C4-2B (cell line): ENCODE measurements at regions not wholly inside any gene's neighbourhood (a gene's known extent, or its start where the extent isn't known, plus 50 kb on each side); places are given as distances from the start of the nearest gene placed in this dataset.

Source experiments
- ZFX ChIP-seq: fragments of 450-650 bp; IDR thresholded peaks from 2 replicates; pipeline ENCODE4 v1.6.1; 2017
- TF ChIP-seq, protein P1 (sequence below): fragments of 450-650 bp; conservative IDR thresholded peaks from 2 replicates; pipeline ENCODE4 v1.5.1; 2017; ENCODE audit warnings: mild to moderate bottlenecking

DNA sequence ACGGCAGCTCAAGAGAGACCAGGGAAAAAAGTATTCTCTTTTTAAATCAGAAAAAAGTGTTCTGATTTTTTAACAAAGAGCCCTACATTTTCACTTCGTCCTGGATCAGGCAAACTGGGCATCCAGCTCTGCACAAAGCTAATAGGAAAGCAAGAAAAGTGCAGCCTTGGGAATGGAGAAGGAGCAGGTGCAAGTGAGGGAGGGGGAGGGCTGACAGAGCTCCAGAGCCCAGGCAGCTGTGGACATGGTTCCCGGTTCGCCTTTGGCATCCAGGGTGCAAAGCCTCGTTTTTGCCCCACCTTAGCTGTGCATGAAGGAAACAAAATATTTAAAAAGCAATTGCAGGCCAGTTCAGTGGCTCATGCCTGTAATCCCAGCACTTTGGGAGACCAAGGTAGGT, 82.2 kb downstream of the FAM124B start:
- TF ChIP-seq, protein P1, sequence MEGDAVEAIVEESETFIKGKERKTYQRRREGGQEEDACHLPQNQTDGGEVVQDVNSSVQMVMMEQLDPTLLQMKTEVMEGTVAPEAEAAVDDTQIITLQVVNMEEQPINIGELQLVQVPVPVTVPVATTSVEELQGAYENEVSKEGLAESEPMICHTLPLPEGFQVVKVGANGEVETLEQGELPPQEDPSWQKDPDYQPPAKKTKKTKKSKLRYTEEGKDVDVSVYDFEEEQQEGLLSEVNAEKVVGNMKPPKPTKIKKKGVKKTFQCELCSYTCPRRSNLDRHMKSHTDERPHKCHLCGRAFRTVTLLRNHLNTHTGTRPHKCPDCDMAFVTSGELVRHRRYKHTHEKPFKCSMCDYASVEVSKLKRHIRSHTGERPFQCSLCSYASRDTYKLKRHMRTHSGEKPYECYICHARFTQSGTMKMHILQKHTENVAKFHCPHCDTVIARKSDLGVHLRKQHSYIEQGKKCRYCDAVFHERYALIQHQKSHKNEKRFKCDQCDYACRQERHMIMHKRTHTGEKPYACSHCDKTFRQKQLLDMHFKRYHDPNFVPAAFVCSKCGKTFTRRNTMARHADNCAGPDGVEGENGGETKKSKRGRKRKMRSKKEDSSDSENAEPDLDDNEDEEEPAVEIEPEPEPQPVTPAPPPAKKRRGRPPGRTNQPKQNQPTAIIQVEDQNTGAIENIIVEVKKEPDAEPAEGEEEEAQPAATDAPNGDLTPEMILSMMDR: no peak
- no peak for TF ChIP-seq ZFX
